ENCODE measurements at regions not wholly inside any gene's neighbourhood (a gene's known extent, or its start where the extent isn't known, plus 50 kb on each side); places are given as distances from the start of the nearest gene placed in this dataset.

- TF ChIP-seq REST (tag by site-specific recombination; IDR thresholded peaks at IDR 0.05) (no peak), CTCF (tag by site-specific recombination; IDR thresholded peaks at IDR 0.05) (no peak), SP2 (tag by site-specific recombination; IDR thresholded peaks at IDR 0.05) (no peak), ZNF677 (tag by site-specific recombination; IDR thresholded peaks at IDR 0.05) (no peak), ZNF311 (tag by site-specific recombination; IDR thresholded peaks at IDR 0.05; ENCODE audit: borderline replicate concordance) (no peak), ZNF18 (tag by site-specific recombination; IDR thresholded peaks at IDR 0.05) (no peak)
These were observed 373.0 kb downstream of the AGTPBP1 start for GRCh38 chr9:85368781-85369180.
